ENCODE measurements at regions not wholly inside any gene's neighbourhood (a gene's known extent, or its start where the extent isn't known, plus 50 kb on each side); places are given as distances from the start of the nearest gene placed in this dataset.

- TF ChIP-seq, protein P1, sequence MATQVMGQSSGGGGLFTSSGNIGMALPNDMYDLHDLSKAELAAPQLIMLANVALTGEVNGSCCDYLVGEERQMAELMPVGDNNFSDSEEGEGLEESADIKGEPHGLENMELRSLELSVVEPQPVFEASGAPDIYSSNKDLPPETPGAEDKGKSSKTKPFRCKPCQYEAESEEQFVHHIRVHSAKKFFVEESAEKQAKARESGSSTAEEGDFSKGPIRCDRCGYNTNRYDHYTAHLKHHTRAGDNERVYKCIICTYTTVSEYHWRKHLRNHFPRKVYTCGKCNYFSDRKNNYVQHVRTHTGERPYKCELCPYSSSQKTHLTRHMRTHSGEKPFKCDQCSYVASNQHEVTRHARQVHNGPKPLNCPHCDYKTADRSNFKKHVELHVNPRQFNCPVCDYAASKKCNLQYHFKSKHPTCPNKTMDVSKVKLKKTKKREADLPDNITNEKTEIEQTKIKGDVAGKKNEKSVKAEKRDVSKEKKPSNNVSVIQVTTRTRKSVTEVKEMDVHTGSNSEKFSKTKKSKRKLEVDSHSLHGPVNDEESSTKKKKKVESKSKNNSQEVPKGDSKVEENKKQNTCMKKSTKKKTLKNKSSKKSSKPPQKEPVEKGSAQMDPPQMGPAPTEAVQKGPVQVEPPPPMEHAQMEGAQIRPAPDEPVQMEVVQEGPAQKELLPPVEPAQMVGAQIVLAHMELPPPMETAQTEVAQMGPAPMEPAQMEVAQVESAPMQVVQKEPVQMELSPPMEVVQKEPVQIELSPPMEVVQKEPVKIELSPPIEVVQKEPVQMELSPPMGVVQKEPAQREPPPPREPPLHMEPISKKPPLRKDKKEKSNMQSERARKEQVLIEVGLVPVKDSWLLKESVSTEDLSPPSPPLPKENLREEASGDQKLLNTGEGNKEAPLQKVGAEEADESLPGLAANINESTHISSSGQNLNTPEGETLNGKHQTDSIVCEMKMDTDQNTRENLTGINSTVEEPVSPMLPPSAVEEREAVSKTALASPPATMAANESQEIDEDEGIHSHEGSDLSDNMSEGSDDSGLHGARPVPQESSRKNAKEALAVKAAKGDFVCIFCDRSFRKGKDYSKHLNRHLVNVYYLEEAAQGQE (IDR thresholded peaks at IDR 0.05; ENCODE audit: low read depth): no peak
- no peak for TF ChIP-seq CREB1 (IDR thresholded peaks at IDR 0.05; ENCODE audit: low read depth)
- no peak for TF ChIP-seq FOXM1 (IDR thresholded peaks at IDR 0.05; ENCODE audit: borderline replicate concordance, low read depth)
- no peak for TF ChIP-seq EP300 (IDR thresholded peaks at IDR 0.05; ENCODE audit: borderline replicate concordance)
- peak; percentile 19; the same call in 1 of the 2 replicates for TF ChIP-seq RAD21 (IDR thresholded peaks at IDR 0.05; ENCODE audit: low read depth)
- TF ChIP-seq YY1 (IDR thresholded peaks at IDR 0.05; ENCODE audit: low read depth): no peak
- TF ChIP-seq ZBTB7A (IDR thresholded peaks at IDR 0.05; ENCODE audit: low read depth): no peak
- no peak for TF ChIP-seq TEAD4 (IDR thresholded peaks at IDR 0.05)
- no peak for TF ChIP-seq CEBPB (IDR thresholded peaks at IDR 0.05)
- no peak for TF ChIP-seq NFIC (IDR thresholded peaks at IDR 0.05)
- no peak for TF ChIP-seq MAX (IDR thresholded peaks at IDR 0.05)
- no peak for TF ChIP-seq EGR1 (IDR thresholded peaks at IDR 0.05)
- TF ChIP-seq TAF1 (IDR thresholded peaks at IDR 0.05; ENCODE audit: low read depth): no peak
Measured at GRCh38 chr1:5351366-5351765, 640.9 kb downstream of the NPHP4 start.

Data from Ishikawa (cell line).